Muscle of leg (tissue), 3 donors: ENCODE measurements at regions not wholly inside any gene's neighbourhood (a gene's known extent, or its start where the extent isn't known, plus 50 kb on each side); places are given as distances from the start of the nearest gene placed in this dataset.
"Not testable (repeated sequence)": the region's sequence is repeated elsewhere in the genome, so short reads cannot be mapped to it uniquely, and the experiment has no call there.

Experiments used
- DNase-seq: peaks from one replicate; pipeline ENCODE4 v3.0.0; 2013
- H3K27ac ChIP-seq: one replicate; pipeline ENCODE4 v1.5.1; 2013; ENCODE audit warnings: mild to moderate bottlenecking, low read length, control low read depth
- H3K27me3 ChIP-seq: one replicate; pipeline ENCODE4 v1.6.1; 2013; ENCODE audit warnings: low read length; ENCODE audit not compliant: control insufficient read depth, insufficient read depth
- H3K36me3 ChIP-seq: one replicate; pipeline ENCODE4 v1.6.1; 2013; ENCODE audit warnings: low read length; ENCODE audit not compliant: control insufficient read depth, insufficient read depth
- H3K4me1 ChIP-seq: one replicate; pipeline ENCODE4 v1.6.1; 2013; ENCODE audit warnings: low read length; ENCODE audit not compliant: control insufficient read depth, insufficient read depth
- H3K4me3 ChIP-seq: one replicate; pipeline ENCODE4 v1.5.1; 2013; ENCODE audit warnings: low read length, control low read depth
- H3K9me3 ChIP-seq: replicated peaks from 2 replicates; pipeline ENCODE4 v1.6.1; 2013; ENCODE audit warnings: low read depth, low read length; ENCODE audit not compliant: control insufficient read depth
- WGBS: methylation state at CpG from one replicate; pipeline ENCODE4 v1.1.5; 2013; ENCODE audit warnings: missing lambda C conversion rate; ENCODE audit not compliant: insufficient coverage; 5-methylcytosine and 5-hydroxymethylcytosine counted together

DNA sequence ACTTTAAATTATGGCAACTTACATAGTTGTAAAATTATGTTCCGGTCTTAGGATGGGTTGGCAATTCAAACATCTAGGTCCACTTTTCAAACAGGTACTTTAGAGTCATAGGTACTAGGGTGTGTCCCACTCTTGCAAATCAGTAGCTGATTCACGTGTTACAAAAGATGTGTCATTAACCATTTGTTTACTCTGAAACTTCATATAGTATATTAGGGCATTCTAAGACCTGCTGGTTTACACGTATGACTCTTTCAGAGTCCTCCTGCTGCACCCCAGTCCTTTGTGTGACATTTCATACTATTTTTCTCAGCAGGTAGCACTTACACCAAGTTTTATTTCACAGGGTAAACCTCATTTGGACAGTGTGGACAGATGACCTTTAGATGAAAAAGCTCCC is 131.8 kb upstream of the PLEKHM1 start:
- H3K27me3 ChIP-seq, H3K36me3 ChIP-seq, H3K9me3 ChIP-seq, H3K4me1 ChIP-seq, H3K4me3 ChIP-seq, H3K27ac ChIP-seq, DNase-seq: not testable (repeated sequence)
- no CpG with 5 or more reads among the region's 3 CpGs for WGBS

DNA sequence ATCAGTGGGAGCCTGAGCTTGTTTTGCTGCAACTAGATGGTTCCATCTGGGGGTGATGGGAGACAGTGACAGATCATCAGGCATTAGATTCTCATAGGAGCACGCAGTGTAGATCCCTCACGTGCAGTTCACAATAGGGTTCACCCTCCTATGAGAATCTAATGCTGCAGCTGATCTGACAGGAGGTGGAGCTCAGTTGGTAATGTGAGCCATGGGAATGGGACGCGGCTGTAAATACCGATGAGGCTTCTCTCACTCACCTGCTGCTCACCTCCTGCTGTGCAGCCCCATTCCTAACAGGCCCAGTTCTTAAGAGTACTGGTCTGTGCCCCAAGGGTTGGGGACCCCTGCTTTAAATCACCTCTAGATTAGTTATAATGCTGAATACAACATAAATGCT is 137.5 kb upstream of the PLEKHM1 start:
- Histone ChIP-seq H3K36me3 (peaks cover 32% of the 10 kb centered on the region), H3K9me3 (no peaks in the 10 kb centered on the region), H3K4me1 (no peaks in the 10 kb centered on the region), H3K27me3 (no peaks in the 10 kb centered on the region), H3K4me3 (no peak overlapping the region), H3K27ac (no peak overlapping the region)
- WGBS, result 20% methylated on average over 1 of the region's 5 CpGs
- no peak for DNase-seq

DNA sequence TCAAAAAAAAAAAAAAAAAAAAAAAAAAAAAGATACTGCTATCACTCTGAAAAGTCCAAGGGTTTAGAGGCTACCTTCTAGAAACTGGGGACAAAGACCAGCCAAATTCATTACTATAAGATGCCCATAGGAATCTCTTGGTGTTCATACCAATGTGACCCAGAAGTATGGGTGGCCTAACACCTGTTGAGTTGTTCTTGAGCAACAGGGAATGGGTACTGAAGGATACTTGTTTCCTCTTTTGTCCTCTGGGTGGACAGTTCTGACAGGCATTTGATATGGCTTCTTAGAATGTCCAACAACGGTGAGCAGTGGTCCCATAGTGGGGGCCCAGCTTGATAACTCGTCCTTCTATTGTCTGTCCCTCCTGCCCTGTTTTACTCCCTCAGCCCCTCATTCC is 141.4 kb upstream of the PLEKHM1 start:
- H3K27ac ChIP-seq, result no peak overlapping the region
- peaks cover 44% of the 10 kb centered on the region for H3K36me3 ChIP-seq
- no peaks in the 10 kb centered on the region for H3K27me3 ChIP-seq
- WGBS, result 79% methylated on average over 2 of the region's 2 CpGs
- no peak for DNase-seq
- no peak overlapping the region for H3K4me3 ChIP-seq
- no peaks in the 10 kb centered on the region for H3K9me3 ChIP-seq
- no peaks in the 10 kb centered on the region for H3K4me1 ChIP-seq

DNA sequence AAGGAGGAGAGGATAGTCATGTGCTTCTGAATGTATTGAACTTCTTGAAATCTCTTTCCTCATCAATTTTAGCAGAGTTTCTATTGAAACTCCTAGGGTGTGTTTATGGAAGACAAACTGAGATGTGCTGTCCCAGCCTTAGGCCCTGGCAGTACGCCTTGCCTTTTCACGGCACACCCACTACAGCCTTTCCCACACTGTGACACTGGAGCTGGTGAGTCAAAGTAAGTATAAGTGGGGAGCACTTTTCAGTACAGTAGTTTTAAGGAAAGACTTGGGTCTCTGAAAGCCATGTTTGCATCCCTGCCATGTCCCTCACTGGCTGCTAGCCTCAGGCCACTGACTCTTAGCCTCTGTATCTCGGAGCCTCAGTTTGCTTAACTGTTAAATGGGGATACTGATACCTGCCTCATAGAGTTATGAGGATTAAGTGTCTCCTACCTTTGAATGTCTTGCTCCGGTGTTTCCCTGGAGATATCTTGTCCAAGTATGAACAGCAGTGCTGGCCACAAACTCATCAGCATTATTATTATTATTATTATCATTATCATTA is 144.7 kb upstream of the CRHR1 start:
- no peaks in the 10 kb centered on the region for H3K9me3 ChIP-seq
- no peaks in the 10 kb centered on the region for H3K27me3 ChIP-seq
- WGBS, result 83% methylated on average over 1 of the region's 4 CpGs
- no peaks in the 10 kb centered on the region for H3K4me1 ChIP-seq
- DNase-seq, result peak; percentile 16
- no peak overlapping the region for H3K27ac ChIP-seq
- H3K36me3 ChIP-seq, result peaks cover 21% of the 10 kb centered on the region
- H3K4me3 ChIP-seq, result no peak overlapping the region

DNA sequence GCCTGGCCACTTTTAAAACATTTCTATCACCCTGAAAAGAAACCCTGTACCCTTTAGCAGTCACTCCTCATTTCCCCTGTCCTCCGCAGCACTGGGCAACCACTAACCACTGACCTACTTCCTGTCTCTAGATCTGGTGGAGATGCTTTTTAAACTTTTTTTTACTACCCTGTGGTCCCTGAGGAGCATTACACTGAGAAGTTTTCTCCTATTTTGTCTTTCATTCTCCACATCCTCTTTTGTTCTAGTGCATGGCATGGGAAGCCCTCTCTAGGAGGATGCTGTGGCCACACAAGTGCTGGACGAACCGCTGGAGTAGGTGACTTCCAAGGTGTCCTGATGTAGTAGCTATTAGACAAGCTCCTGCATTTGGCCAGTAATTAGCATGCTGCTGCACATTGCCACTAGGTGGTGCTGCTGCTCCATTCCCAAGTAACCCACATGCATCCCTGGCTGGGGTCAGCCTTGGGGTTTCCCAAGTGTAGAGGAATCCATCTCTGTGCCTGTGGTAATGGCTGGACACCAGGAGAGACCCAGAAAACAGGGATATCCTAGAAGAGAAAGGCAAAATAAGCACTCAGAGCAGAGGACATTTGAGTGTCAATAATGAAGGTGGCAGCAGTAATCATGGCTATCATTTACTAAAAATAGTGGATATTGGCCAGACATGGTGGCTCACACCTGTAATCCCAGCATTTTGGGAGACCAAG is 143.8 kb upstream of the CRHR1 start:
- Histone ChIP-seq H3K4me1 (no peaks in the 10 kb centered on the region), H3K4me3 (no peak overlapping the region), H3K27ac (no peak overlapping the region), H3K36me3 (peaks cover 21% of the 10 kb centered on the region), H3K27me3 (no peaks in the 10 kb centered on the region), H3K9me3 (no peaks in the 10 kb centered on the region)
- peak; percentile 74 for DNase-seq
- 6% methylated on average over 2 of the region's 3 CpGs for WGBS

DNA sequence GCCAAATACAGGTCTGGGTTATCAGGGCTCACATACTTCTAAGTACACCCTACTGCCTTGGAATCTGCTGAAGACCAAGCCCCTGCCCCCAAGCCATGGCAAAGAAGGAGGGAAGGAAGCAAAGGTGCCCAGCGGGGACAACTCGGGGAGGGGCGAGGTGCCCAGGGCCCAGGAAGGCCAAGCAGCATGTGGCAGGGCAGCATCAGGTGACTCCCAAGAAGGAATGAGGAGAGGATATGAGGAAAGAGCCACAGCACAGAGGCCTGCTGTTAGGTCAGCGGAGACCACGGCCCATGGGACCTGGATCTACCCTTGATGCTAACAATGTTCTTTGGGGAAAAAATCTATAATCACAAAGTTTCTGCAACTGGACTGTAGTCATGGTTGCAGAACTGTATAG is 142.6 kb upstream of the CRHR1 start:
- H3K27me3 ChIP-seq, result peaks cover 5% of the 10 kb centered on the region
- H3K4me1 ChIP-seq, result no peaks in the 10 kb centered on the region
- no peak overlapping the region for H3K27ac ChIP-seq
- no peaks in the 10 kb centered on the region for H3K9me3 ChIP-seq
- peaks cover 11% of the 10 kb centered on the region for H3K36me3 ChIP-seq
- DNase-seq, result no peak
- WGBS, result 90% methylated on average over 3 of the region's 5 CpGs
- H3K4me3 ChIP-seq, result no peak overlapping the region

DNA sequence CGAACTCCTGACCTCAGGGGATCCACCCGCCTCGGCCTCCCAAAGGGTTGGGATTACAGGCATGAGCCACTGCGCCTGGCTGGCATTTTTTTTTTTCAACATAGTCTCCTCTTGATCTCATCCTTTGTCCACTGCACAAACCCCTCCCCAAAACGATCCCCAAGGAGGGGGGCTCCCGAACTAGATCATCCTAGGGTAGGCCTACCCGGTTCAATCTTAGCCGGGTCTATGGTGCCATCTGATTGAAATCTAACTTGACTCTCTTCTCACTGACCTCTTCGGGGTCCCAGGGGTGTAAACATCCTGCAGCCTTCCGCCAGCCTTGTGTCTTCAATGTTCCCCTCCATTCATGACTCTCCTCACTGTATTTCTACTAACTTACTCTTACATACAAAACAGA is 140.5 kb upstream of the CRHR1 start:
- H3K4me3 ChIP-seq, result no peak overlapping the region
- no peaks in the 10 kb centered on the region for H3K9me3 ChIP-seq
- H3K4me1 ChIP-seq, result no peaks in the 10 kb centered on the region
- no peak for DNase-seq
- H3K36me3 ChIP-seq, result peaks cover 6% of the 10 kb centered on the region
- 88% methylated on average over 9 of the region's 10 CpGs for WGBS
- H3K27ac ChIP-seq, result no peak overlapping the region
- H3K27me3 ChIP-seq, result peaks cover 5% of the 10 kb centered on the region

DNA sequence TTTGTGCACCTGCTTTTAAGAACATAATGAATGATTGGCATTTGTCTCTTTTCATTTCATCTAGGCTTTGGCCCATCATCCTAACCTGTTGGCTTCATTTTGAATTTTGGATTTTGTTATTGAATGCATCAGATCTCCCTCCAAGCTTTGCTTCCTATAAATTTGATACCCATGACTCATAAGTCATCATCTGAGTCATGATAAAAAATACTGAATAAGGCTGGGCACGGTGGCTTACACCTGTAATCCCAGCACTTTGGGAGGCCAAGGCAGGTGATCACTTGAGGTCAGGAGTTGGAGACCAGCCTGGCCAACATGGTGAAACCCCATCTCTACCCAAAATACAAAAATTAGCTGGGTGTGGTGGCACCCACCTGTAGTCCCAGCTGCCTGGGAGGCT is 139.5 kb upstream of the CRHR1 start:
- H3K36me3 ChIP-seq, H3K27ac ChIP-seq, H3K4me3 ChIP-seq, H3K27me3 ChIP-seq, H3K9me3 ChIP-seq, H3K4me1 ChIP-seq, DNase-seq: not testable (repeated sequence)
- WGBS, result no CpG with 5 or more reads among the region's 1 CpG

DNA sequence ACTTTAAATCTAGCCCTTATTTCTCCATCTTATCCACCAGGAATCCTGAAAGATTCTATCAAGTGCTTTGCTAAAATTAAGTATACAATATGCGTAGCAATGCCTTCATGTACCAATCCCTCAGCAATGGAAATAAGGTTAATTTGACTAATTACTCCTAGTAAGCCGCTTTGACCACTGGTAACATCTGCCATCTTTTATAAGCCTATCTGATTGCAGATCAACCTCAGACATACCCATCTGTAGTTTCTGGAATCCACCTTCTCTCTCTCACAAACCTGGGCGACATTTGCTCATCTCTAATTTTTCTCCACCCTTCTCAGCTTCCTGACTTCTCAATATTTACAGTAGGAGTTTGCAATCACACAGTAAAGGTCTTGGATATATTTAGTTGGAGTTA is 138.8 kb upstream of the CRHR1 start:
- WGBS, result 88% methylated on average over 1 of the region's 3 CpGs
- no peak for DNase-seq
- Histone ChIP-seq H3K4me1 (no peaks in the 10 kb centered on the region), H3K27ac (no peak overlapping the region), H3K4me3 (no peak overlapping the region), H3K9me3 (no peaks in the 10 kb centered on the region), H3K36me3 (no peaks in the 10 kb centered on the region), H3K27me3 (peaks cover 10% of the 10 kb centered on the region)

DNA sequence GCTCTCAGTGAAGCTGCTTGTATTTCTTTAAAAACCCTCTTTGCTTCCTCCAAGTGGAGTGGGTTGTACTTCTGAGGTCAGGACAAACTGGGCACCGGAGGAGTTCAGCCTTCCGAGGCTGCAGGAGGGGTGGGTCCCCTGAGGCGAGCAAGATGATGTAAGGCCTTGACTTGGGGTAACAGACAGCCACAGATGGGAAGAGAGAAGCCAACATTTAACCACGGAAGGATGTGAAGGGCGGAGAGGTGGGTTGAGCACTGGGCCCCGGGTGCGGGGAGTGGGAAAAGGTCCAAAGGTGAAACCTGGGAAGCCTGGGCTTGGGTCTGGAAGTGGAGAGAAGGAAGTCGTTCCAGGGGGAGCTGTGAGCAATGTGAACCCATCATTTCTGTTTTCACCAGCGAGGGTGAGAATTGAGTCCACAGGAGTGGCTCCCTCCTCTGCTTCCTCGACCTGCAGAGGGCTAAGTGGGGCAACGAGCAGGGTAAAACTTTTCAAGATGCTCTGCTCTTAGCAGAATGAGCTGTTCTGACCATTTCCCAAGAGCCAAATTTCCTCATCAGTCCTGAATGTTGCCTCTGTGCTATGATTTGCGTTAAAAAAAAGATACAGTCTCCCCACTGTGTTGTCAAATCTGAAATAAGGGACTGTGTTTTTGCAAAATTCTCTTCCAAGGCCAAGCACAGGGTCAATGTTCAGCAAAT is 137.7 kb upstream of the CRHR1 start:
- no peak for DNase-seq
- Histone ChIP-seq H3K4me1 (no peaks in the 10 kb centered on the region), H3K36me3 (no peaks in the 10 kb centered on the region), H3K4me3 (no peak overlapping the region), H3K27ac (no peak overlapping the region), H3K27me3 (peaks cover 17% of the 10 kb centered on the region), H3K9me3 (no peaks in the 10 kb centered on the region)
- 44% methylated on average over 10 of the region's 12 CpGs for WGBS
